SK-N-MC (cell line): ENCODE measurements at regions not wholly inside any gene's neighbourhood (a gene's known extent, or its start where the extent isn't known, plus 50 kb on each side); places are given as distances from the start of the nearest gene placed in this dataset.

Experiments
- DNase-seq: peaks from one replicate; pipeline ENCODE4 v3.0.0-alpha.2; 2011; ENCODE audit warnings: low read depth, low spot score
- H3K27ac ChIP-seq: fragments of 200-600 bp; sonication (generic); 2 replicates; pipeline ENCODE4 v1.5.1; 2016; ENCODE audit warnings: mixed run types
- H3K36me3 ChIP-seq: fragments of 200-600 bp; sonication (generic); 2 replicates; pipeline ENCODE4 v1.6.1; 2017; ENCODE audit warnings: antibody characterized with exemption, low read length, mixed read lengths; ENCODE audit not compliant: insufficient read depth
- H3K4me3 ChIP-seq: fragments of 200-600 bp; sonication (generic); 2 replicates; pipeline ENCODE4 v1.5.1; 2016
- H3K9ac ChIP-seq: fragments of 200-600 bp; sonication (generic); 2 replicates; pipeline ENCODE4 v1.8.0; 2017; ENCODE audit warnings: mixed run types, mixed read lengths; ENCODE audit not compliant: insufficient read length
- H3K9me3 ChIP-seq: fragments of 200-600 bp; sonication (generic); 2 replicates; pipeline ENCODE4 v1.6.1; 2017; ENCODE audit warnings: low read depth, mild to moderate bottlenecking, antibody characterized with exemption, low read length, moderate library complexity, mixed read lengths
- EZH2 ChIP-seq: fragments of 200-600 bp; sonication (generic); IDR thresholded peaks from one replicate; pipeline ENCODE4 v1.6.1; 2017; ENCODE audit warnings: antibody characterized with exemption
- FOXP2 ChIP-seq: optimal IDR thresholded peaks from 2 replicates; pipeline ENCODE3; 2011; ENCODE audit warnings: mild to moderate bottlenecking, moderate library complexity; ENCODE audit not compliant: insufficient read depth; ENCODE audit errors: extremely low read length, control extremely low read depth
- POLR2AphosphoS5 ChIP-seq: IDR thresholded peaks from 2 replicates; pipeline ENCODE4 v1.6.1; 2012; ENCODE audit warnings: mild to moderate bottlenecking, low read depth, low read length, borderline replicate concordance

DNA sequence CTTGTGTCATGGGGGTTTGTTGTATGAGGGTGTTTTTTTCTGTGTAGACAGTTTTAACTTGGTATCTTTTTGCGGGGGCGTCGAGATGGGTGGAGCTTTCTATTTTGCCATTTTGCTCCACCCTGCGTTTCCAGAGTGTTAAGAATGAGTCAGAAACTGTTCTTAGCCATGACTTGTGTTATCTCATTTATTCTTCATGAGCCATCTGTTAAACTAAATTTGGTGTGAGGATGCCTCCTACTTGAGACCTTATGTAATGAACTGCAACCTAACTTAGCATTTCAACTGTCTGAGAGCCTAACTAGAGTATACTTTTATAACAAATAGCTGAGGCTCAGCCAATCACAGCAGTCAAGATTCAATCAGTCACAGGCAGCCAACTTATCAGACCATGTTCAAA, 1873.5 kb downstream of the NCAM2 start:
- TF ChIP-seq POLR2AphosphoS5 = no peak
- no peak for TF ChIP-seq EZH2
- no peak for TF ChIP-seq FOXP2
- Histone ChIP-seq H3K9me3 (no peaks in the 10 kb centered on the region), H3K27ac (no peak overlapping the region), H3K36me3 (no peaks in the 10 kb centered on the region), H3K9ac (no peak overlapping the region), H3K4me3 (no peak overlapping the region)
- DNase-seq = no peak

DNA sequence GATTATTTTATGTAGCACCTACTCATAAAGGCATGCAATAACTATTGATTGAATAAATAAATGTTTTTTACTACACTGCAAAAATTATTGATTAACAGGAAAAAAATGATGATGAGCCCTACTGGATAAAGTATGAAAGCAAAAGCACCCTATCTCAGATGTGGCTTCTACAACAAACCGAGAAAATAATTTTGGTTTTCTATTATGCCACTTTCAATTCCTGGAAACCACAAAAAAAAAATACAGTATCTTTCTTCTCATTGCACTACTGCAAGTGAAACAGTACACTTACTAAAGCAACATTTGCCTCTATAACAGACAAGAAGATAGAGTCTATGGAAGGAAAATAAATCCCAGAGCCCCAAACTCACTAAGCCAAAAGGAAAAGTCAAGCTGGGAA, 1882.4 kb downstream of the NCAM2 start:
- Histone ChIP-seq H3K4me3 (no peak overlapping the region), H3K9me3 (no peaks in the 10 kb centered on the region), H3K9ac (no peak overlapping the region), H3K27ac (no peak overlapping the region), H3K36me3 (no peaks in the 10 kb centered on the region)
- TF ChIP-seq FOXP2 (no peak), EZH2 (no peak), POLR2AphosphoS5 (no peak)
- DNase-seq = no peak

- no peak for TF ChIP-seq EZH2
- Histone ChIP-seq H3K4me3 (no peak overlapping the region), H3K27ac (no peak overlapping the region), H3K36me3 (no peaks in the 10 kb centered on the region), H3K9ac (no peak overlapping the region), H3K9me3 (no peaks in the 10 kb centered on the region)
- DNase-seq = no peak
Measured at GRCh38 chr21:22881131-22881530, 1882.9 kb downstream of the NCAM2 start.

DNA sequence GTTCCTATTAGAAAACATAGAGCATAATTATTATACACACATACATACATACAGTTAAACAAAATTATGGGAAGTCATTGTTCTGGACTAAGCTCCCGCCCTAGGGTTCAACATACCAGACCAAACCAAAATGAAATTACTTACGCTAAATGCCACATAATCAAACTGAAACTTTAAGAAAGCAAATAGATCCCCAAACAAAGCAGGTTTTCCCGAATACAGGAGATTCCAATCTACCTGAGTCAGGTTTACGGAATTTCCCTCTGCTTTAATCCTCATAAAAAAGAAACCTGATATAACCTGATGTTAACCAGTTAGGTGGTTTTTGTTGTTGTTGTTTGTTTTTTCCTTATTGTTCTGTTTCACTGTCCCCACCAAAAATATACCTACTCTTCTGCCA, 1886.9 kb downstream of the NCAM2 start:
- Histone ChIP-seq H3K36me3 (no peaks in the 10 kb centered on the region), H3K9me3 (no peaks in the 10 kb centered on the region), H3K27ac (no peak overlapping the region), H3K9ac (no peak overlapping the region), H3K4me3 (no peak overlapping the region)
- no peak for DNase-seq
- TF ChIP-seq EZH2 = no peak
- TF ChIP-seq FOXP2 = no peak
- TF ChIP-seq POLR2AphosphoS5 = no peak

- Histone ChIP-seq H3K27ac (no peak overlapping the region), H3K9me3 (no peaks in the 10 kb centered on the region), H3K4me3 (no peak overlapping the region), H3K36me3 (no peaks in the 10 kb centered on the region), H3K9ac (no peak overlapping the region)
- no peak for DNase-seq
- TF ChIP-seq POLR2AphosphoS5 (no peak), EZH2 (no peak), FOXP2 (no peak)
Measured at GRCh38 chr21:22885614-22886013, 1887.4 kb downstream of the NCAM2 start.

DNA sequence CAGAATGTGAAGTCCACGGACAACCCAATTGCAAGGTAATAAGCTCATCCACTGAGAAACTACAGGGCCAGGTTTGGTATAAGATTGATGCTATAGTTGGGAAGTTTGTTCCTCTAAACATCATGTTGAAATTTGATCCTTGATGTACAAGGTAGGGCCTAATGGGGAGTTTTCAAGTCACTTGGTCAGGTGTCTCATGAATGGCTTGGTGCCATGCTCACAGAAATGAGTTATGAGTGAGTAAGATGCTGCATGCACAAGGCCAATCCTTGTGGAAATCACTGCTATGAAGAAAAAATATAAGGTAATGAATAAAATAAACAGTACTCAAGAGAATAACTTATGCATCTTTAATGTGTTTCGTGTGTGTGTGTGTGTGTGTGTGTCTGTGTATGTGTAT, 1891.2 kb downstream of the NCAM2 start:
- H3K9me3 ChIP-seq = no peaks in the 10 kb centered on the region
- TF ChIP-seq POLR2AphosphoS5 (no peak), FOXP2 (no peak), EZH2 (no peak)
- no peaks in the 10 kb centered on the region for H3K36me3 ChIP-seq
- H3K27ac ChIP-seq = no peak overlapping the region
- H3K9ac ChIP-seq = no peak overlapping the region
- no peak for DNase-seq
- H3K4me3 ChIP-seq = no peak overlapping the region

GRCh38 chr21:22890656-22891055, 1892.4 kb downstream of the NCAM2 start:
- Histone ChIP-seq H3K4me3 (no peak overlapping the region), H3K27ac (no peak overlapping the region), H3K9me3 (no peaks in the 10 kb centered on the region), H3K9ac (no peak overlapping the region), H3K36me3 (no peaks in the 10 kb centered on the region)
- no peak for TF ChIP-seq POLR2AphosphoS5
- TF ChIP-seq EZH2 = no peak
- TF ChIP-seq FOXP2 = no peak
- DNase-seq = no peak

DNA sequence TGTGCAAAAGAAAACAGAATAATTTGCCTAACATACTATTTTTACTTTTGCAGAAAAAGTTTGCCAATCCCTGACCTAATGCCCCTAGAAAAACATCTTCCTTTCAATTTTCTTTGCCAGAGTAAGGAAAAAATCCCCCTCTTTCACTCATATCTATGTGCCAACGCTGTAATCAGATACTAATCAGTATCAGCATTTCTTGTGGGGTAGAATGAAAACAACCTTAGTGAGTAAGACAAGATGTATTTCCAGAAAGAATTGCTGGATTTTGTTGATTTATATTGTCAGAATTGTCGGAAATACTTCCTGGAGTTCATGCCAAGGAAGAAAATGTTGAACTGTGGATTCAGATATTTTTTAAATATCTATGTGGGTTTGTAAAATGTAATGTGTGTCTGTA, 1893.8 kb downstream of the NCAM2 start:
- H3K9me3 ChIP-seq = no peaks in the 10 kb centered on the region
- TF ChIP-seq POLR2AphosphoS5 = no peak
- TF ChIP-seq FOXP2 = no peak
- TF ChIP-seq EZH2 = no peak
- H3K36me3 ChIP-seq = no peaks in the 10 kb centered on the region
- H3K9ac ChIP-seq = no peak overlapping the region
- no peak overlapping the region for H3K4me3 ChIP-seq
- no peak for DNase-seq
- no peak overlapping the region for H3K27ac ChIP-seq

DNA sequence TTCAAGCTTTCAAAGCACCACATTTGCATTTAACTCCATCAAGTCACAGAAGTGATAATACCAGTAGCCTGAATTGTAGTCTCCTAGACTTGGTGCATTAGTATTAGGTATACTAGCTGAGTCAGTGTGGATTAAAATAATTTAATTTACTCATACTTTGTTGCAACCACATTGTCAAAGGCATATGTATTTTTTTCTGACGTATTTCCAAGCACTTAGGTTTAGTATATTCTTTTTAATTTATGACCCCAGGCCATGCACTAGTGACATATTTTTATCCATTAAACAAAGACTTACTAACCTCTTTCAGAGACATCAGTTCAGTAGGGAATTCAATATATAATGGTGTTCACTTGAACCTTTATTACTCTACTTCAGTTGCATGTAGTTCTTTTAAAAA, 1894.5 kb downstream of the NCAM2 start:
- H3K9me3 ChIP-seq = no peaks in the 10 kb centered on the region
- H3K9ac ChIP-seq = no peak overlapping the region
- DNase-seq = no peak
- no peak overlapping the region for H3K27ac ChIP-seq
- H3K36me3 ChIP-seq = no peaks in the 10 kb centered on the region
- H3K4me3 ChIP-seq = no peak overlapping the region
- TF ChIP-seq FOXP2 (no peak), EZH2 (no peak), POLR2AphosphoS5 (no peak)
